ENCODE measurements at regions not wholly inside any gene's neighbourhood (a gene's known extent, or its start where the extent isn't known, plus 50 kb on each side); places are given as distances from the start of the nearest gene placed in this dataset.
"Not testable (repeated sequence)": the region's sequence is repeated elsewhere in the genome, so short reads cannot be mapped to it uniquely, and the experiment has no call there.

DNA sequence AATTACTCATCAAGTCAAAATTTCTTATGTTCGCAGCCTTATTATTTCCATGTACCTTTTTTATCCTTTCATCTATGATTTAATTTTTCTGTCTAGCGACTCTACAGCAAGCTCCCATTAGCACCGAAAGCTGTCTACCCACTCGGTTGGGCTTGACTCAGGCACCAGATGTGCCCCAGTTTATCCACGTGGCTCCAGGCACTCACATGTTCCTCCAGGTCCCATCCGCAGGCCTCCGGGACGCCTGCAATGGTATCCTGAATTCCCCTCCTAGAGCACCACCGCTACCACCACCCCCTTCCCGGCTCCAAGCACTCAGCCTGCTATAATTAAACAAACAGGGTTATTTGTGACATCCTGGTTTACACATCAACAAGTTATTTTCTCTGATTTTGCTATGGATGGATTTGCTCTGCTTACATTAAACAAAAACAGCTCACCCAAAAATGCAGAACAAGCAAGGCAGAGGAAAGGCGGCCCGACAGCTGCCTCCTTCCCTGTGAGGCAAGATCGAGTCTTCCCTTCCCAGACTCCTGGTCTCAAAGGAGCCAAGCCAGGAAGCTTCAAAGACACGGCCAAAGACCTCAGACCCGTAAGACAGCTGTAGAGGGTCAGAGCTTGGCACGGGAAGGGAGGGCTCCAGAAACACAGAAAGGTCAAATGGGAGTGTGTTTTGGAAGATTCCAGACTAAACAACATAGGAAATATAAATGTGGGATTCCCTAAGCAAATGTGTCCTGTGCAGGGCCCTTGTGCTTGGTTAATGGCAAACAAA, 253.8 kb downstream of the TTC8 start:
- DNase-seq: no peak

DNA sequence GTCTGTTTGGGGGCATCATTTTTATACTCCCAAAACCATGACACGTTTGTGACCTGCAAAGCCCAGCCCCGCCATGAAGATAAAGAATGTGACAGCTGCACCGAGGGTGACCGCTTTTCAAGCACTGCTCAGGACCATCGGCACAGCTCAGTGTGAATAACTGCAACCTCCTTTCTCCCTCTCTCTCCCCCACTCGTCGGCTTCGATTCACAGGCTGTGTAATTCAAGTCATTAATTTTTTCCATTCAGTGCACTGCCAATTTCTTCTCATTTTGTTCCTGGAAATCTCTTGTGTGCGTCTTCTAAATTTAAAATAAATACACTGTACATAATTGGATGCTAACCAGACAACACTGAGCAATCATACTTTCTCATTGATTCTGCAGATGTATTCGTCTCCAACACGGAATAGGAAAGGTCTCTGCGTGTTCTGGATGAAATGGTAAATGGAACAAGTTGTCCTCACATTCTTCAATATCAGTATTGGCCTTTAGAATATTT, 260.8 kb downstream of the TTC8 start:
- DNase-seq: no peak

DNA sequence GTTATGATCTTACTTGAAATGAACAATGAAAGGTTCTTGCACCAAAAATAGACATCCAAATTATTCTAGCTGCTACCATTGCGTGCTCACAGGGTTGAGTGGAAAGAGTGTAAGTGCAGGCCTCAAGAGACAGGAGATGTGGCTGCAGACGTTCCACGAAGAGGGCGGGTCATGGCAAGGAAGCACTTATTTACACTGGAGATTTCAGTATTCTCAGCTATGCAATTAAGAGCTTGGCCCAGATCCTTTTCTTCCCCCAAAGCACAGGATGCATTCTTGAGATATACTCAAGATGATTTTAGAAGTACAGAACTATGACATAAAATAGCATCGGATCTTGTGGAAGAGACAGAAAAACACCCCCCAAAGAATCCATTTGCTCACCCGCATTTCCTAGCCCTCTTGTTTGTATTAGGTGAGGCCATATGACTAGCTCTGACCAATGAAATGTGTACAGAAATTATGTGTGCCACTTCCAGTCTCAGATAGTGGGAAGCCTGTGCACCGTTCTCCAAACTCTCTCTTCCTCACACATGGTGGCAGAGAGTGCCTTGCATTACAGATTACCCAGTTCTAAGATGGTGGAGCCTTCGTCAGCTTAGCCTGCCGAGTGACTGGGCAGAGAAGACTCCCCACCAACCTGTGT, 261.4 kb downstream of the TTC8 start:
- no peak for DNase-seq

DNA sequence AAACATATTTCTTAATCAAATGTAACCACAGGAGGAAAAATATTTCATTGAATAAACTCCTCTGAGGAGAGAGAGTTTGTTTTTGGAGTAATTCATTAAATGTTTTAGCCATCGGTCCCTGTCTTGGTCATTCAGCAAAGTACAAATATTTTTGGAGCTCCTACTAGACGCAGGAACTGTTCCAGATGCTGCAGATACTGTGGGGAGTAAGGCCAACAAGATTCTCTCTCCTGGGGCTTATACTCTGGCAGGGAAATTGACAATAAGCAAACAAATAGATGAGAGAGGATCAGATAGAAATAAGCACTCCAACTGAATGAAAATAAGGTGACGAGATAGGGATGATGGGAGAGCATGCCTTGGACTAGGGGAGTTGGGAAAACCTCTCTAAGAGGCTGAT, 264.1 kb downstream of the TTC8 start:
- DNase-seq: no peak

DNA sequence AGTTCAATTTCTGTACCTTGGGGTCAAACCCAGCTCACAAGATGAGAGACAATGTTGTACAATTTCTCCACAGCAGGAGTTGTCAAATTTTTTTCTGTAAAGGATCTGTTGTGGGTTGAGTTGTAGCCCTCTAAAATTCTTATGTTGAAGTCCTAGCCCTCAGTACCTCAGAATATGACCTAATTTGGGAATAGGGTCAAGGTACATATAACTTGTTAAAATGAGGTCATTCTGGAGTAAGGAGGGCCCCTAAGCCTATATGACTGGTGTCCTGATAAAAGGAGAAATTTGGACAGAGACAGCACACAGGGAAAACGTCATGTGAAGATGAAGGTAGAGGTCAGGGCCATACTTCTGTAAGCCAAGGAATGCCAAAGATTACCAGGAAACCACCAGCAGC, 264.9 kb downstream of the TTC8 start:
- no peak for DNase-seq

DNA sequence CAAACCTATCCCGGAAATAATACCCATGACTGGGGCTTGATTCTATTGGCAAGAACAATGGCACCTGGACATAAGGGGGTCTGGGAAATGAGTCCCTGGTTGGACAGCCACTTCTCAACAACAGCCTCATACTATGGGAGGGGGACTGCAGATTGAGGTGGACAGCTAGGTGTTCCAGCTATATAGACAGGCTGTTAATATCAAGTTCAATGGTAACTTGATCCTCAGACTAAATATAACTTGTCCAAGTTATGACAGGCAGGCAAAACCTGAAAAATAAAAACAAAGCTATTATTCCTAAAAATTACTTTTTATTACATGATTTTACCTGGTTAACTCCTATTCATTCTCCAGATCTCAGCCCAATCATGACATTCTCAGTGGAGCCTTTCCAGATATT, 267.3 kb downstream of the TTC8 start:
- no peak for DNase-seq

DNA sequence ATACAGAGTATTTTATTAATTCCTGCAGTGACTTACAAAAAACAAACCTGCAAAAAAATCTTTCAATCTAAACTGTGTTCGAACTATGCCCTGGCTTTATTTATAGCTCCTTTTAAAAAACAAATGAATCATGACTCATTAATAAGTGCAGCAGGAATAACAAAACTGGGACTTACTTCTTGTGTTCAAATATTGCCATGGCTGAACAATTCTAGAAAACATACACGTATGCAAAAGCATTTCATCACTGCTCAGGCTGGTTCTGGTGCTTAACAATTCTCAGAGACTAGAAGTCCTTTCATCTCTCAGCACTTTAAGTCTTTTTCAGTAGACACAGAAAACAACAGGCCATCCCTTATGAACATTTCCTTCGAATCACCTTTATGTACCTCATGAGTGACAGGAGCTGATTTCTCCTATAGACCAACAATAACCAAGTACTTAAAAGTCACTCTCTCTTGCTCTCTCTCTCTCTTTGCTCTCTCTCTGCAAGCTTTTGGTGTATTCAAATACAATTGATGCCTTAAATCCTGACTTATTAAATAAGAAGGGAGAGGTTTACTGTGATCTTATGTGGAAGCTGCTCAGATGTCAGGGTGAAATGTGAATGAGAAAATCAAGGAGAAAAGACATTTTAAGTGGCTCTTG, 268.8 kb downstream of the TTC8 start:
- DNase-seq: no peak

DNA sequence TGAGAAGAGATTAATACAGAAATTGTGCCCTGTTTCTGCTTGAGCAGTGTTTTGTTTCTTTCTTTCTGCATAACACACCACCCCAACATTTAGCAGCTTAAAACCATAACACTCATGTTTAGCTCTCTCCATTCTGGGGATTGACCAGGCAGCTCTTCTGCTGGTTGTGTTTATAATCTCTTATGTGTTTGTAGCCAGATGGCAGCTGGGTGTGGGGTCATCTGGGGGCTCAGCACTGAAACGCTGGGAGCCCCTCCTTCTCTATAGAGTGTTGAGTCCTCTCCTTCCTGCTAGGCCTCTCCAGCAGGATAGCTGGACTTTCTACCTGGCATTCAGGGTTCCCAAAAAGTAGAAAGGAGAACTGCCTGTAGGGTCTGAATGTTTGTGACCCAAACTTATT, 270.6 kb downstream of the TTC8 start:
- DNase-seq: no peak

DNA sequence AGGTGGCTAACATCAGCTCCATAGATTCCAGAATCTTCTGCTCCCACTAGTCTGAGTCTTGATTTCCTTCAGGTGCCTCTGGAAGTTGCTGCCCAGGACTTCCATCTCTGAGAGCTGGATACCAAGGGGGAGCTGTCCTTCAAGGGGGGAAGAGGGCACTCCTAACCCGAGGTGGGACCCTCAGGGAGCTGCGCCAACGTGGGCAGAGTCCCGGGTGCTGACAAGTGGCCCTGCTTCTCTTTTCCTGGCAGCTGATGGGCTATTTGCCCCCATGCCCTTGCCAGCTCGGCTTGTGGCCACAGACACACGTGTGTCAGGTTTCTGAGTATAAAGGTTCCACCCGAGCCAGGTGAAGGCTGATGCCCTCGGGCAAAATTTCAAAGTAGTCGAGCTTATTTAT, 272.5 kb downstream of the TTC8 start:
- no peak for DNase-seq

DNA sequence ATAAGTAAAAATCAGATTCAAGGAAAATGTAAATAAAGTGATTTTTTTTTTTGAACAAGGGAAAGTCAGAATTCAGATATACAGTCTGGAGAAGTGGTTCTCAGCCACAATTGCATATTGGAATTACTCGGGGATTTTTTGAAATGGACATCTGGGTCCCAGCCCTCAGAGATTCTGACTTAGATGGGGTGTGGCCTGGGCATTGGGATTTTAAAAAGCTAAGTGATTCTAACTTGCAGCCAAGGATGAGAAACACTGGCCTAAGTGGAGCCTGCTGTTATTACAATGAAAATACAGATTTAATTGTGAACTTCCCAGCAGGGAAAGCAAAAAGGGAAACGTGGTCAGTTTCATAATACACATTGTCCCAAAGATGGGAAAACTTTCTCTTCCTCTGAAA, 273.8 kb downstream of the TTC8 start:
- DNase-seq: no peak

DNA sequence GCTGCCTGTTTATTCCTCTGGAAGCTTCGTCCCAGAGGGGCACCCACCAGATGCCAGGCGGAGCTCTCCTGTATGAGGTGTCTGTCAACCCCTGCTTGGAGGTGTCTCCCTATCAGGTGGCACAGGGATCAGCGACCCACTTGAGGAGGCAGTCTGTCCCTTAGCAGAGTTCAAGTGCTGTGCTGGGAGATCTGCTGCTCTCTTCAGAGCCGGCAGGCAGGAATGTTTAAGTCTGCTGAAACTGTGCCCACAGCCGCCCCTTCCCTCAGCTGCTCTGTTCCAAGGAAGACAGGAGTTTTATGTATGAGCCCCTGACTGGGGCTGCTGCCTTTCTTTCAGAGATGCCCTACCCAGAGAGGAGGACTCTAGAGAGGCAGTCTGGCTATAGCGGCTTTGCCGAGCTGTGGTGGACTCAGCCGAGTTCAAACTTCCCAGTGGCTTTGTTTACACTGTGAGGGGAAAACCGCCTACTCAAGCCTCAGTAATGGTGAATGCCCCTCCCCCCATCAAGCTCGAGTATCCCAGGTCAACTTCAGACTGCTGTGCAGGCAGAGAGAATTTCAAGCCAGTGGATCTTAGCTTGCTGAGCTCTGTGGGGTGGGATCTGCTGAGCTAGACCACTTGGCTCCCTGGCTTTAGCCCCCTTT, 279.8 kb downstream of the TTC8 start:
- not testable (repeated sequence) for DNase-seq

DNA sequence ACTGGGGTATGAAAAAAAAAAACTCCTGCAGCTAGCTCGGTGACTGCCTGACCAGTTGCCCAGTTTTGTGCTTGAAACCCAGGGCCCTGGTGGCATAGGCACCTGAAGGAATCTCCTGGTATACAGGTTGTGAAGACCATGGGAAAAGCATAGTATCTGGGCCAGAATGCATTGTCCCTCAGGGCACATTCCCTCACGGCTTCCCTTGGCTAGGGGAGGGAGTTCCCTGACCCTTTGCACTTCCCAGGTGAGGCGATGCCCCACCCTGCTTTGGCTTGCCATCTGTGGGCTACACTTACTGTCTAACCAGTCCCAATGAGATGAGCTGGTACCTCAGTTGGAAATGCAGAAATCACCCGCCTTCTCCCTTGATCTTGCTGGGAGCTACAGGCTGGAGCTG, 280.4 kb downstream of the TTC8 start:
- not testable (repeated sequence) for DNase-seq

Measured in activated CD4-positive, alpha-beta T cell treated with anti-CD3 and anti-CD28 coated beads, Interleukin-2, Interleukin-6, amounts not matched to agents 100 ng/mL and 50 ng/mL, durations not matched to agents 16 hours and 8 hours (primary cell).